RWPE2 (cell line): ENCODE measurements at regions not wholly inside any gene's neighbourhood (a gene's known extent, or its start where the extent isn't known, plus 50 kb on each side); places are given as distances from the start of the nearest gene placed in this dataset.

ENCODE experiments used
- ATAC-seq: fragments of 200-7000 bp; cut with Tn5 transposase; 3 replicates; pipeline ENCODE4 v1.9.1; 2021; ENCODE audit warnings: low read depth
- DNase-seq: peaks from one replicate; pipeline ENCODE4 v3.0.0-alpha.2; 2020; ENCODE audit warnings: low spot score
- H3K27ac ChIP-seq: fragments of 450-650 bp; 2 replicates; pipeline ENCODE4 v1.5.1; 2017; ENCODE audit warnings: mild to moderate bottlenecking; ENCODE audit not compliant: poor library complexity, severe bottlenecking
- H3K27me3 ChIP-seq: fragments of 250-450 bp; sonication (Bioruptor Pico); 2 replicates; pipeline ENCODE4 v1.5.1; 2021; ENCODE audit warnings: mild to moderate bottlenecking, moderate library complexity; ENCODE audit not compliant: insufficient read depth, poor library complexity, severe bottlenecking
- H3K36me3 ChIP-seq: fragments of 250-450 bp; sonication (Bioruptor Pico); 2 replicates; pipeline ENCODE4 v1.5.1; 2020; ENCODE audit warnings: low read depth, mild to moderate bottlenecking, moderate library complexity
- H3K4me1 ChIP-seq: fragments of 250-450 bp; sonication (Bioruptor Pico); 2 replicates; pipeline ENCODE4 v1.5.1; 2021; ENCODE audit warnings: mild to moderate bottlenecking, moderate library complexity; ENCODE audit not compliant: insufficient read depth, poor library complexity, severe bottlenecking
- H3K4me3 ChIP-seq: fragments of 250-450 bp; sonication (Bioruptor Pico); 2 replicates; pipeline ENCODE4 v1.5.1; 2021; ENCODE audit warnings: mild to moderate bottlenecking, moderate library complexity; ENCODE audit not compliant: severe bottlenecking
- H3K9me3 ChIP-seq: fragments of 250-450 bp; sonication (Bioruptor Pico); 2 replicates; pipeline ENCODE4 v1.5.1; 2021; ENCODE audit warnings: mild to moderate bottlenecking, moderate library complexity; ENCODE audit not compliant: severe bottlenecking
- TF ChIP-seq, protein P1 (sequence below): fragments of 450-650 bp; IDR thresholded peaks from one replicate; pipeline ENCODE4 v1.5.1; 2017; ENCODE audit warnings: mild to moderate bottlenecking, moderate library complexity; ENCODE audit not compliant: poor library complexity, severe bottlenecking

DNA sequence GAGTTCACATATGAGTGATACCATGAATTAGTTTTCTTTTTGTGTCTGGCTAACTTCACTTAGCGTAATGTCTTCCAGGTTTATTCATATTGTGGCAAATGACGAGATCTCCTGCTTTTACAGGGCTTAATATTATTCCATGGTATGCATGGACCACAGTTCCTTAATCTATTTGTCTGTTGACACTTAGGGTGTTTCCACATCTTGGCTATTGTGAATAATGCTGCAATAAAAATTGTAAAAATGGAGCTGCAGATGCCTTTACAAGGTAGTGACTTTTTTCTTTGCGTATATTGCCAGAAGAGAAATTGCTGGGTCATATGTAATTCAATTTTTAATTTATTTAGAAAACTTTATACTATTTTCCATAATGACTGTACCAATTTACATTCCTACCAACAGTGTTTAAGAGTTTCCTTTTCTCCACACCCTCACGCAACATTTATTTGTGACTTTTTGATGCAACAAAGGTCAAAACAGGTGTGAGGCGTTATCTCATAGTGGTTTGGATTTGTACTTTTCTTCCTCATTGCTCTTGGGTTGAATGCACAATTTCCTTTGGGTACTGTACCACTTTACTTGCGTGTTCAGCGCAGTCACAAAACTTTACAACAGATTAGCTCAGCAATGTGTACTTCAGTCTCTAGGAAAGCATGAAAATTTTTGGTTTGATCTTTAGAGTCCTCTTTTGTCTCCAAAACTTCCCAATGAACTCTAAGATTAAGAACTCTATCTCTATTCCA, 240.8 kb downstream of the PPARGC1A start:
- TF ChIP-seq, protein P1, sequence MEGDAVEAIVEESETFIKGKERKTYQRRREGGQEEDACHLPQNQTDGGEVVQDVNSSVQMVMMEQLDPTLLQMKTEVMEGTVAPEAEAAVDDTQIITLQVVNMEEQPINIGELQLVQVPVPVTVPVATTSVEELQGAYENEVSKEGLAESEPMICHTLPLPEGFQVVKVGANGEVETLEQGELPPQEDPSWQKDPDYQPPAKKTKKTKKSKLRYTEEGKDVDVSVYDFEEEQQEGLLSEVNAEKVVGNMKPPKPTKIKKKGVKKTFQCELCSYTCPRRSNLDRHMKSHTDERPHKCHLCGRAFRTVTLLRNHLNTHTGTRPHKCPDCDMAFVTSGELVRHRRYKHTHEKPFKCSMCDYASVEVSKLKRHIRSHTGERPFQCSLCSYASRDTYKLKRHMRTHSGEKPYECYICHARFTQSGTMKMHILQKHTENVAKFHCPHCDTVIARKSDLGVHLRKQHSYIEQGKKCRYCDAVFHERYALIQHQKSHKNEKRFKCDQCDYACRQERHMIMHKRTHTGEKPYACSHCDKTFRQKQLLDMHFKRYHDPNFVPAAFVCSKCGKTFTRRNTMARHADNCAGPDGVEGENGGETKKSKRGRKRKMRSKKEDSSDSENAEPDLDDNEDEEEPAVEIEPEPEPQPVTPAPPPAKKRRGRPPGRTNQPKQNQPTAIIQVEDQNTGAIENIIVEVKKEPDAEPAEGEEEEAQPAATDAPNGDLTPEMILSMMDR: no peak
- no peaks in the 10 kb centered on the region for H3K27me3 ChIP-seq
- no peak for DNase-seq
- no peak for ATAC-seq
- H3K4me3 ChIP-seq: no peak overlapping the region
- no peak overlapping the region for H3K27ac ChIP-seq
- no peaks in the 10 kb centered on the region for H3K36me3 ChIP-seq
- no peaks in the 10 kb centered on the region for H3K4me1 ChIP-seq
- no peaks in the 10 kb centered on the region for H3K9me3 ChIP-seq

DNA sequence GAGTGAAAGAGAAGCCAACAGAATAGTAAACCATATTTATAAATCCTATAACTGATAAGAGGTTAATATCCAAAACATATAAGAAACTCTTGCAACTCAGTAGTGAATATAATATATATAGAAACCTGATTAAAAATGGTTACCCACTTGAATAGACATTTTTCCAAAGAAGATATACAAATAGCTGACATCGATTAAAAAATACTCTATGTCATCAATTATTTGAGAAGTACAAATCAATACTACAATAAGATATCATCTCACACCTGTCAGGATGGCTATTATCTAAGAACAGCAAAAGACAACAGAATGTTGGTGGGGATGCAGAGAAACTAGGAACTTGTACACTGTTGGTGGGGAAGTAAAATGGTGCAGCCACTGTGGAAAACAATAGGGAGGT, 254.4 kb downstream of the PPARGC1A start:
- DNase-seq (no peak), ATAC-seq (no peak)
- Histone ChIP-seq H3K4me3 (no peak overlapping the region), H3K9me3 (no peaks in the 10 kb centered on the region), H3K4me1 (no peaks in the 10 kb centered on the region), H3K27ac (no peak overlapping the region), H3K36me3 (no peaks in the 10 kb centered on the region), H3K27me3 (no peaks in the 10 kb centered on the region)
- TF ChIP-seq, protein P1: no peak

DNA sequence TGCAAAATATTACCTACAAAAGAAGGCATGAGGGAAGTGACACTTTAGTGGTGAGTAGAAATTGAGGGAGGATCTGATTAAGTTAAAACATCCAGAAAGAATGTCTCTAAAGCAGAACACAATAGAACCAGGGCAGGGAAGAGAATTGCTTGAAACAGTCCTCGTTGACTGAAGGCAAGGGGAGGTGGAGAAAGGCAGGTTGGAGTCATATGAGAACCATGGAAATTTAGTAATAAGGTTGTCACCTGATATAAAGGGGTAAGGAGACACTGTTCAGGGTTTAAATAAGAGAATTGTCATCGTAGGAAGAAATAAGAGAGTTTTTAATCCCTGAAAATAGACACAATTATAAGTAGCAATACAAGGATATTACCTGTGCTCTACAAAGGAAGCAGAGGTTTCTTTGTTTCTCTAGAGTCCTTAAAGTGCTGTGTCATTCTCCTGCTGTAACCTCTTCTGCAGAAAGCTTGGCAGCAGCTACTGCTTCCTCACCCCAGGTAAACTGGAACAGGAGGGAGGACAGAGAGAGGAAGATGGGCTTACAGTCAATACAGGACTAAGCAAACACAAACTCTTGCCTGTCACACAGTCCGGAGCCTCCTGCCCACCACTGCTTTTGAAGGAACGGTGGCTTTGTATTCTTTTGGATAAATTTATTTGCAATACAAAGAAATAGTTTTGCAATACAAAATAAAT, 258.4 kb downstream of the PPARGC1A start:
- Histone ChIP-seq H3K36me3 (no peaks in the 10 kb centered on the region), H3K4me1 (no peaks in the 10 kb centered on the region), H3K27me3 (no peaks in the 10 kb centered on the region), H3K4me3 (no peak overlapping the region), H3K27ac (no peak overlapping the region), H3K9me3 (no peaks in the 10 kb centered on the region)
- DNase-seq (no peak), ATAC-seq (no peak)
- TF ChIP-seq, protein P1: no peak

DNA sequence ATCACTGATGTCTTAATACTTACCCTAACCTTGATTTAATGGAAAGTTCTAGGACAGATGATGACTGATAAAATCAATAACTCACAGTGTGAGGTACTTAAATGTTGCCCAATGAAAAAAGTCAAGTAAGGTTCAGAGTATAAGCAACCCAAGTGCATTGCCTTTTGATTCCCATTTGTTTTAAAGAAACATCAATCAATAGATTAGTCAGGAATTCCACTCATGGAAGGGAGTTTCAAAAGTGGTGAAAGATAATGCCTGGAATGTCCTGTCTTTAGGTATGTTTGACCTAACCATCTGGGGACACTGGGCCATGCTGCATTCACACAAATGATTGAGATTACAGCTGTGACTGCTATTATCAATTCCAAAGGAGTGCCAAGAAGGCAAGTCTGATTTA, 259.7 kb downstream of the PPARGC1A start:
- DNase-seq: no peak
- H3K27ac ChIP-seq: no peak overlapping the region
- H3K9me3 ChIP-seq: no peaks in the 10 kb centered on the region
- no peaks in the 10 kb centered on the region for H3K36me3 ChIP-seq
- no peak overlapping the region for H3K4me3 ChIP-seq
- no peak for ATAC-seq
- H3K27me3 ChIP-seq: no peaks in the 10 kb centered on the region
- TF ChIP-seq, protein P1: no peak
- H3K4me1 ChIP-seq: no peaks in the 10 kb centered on the region

DNA sequence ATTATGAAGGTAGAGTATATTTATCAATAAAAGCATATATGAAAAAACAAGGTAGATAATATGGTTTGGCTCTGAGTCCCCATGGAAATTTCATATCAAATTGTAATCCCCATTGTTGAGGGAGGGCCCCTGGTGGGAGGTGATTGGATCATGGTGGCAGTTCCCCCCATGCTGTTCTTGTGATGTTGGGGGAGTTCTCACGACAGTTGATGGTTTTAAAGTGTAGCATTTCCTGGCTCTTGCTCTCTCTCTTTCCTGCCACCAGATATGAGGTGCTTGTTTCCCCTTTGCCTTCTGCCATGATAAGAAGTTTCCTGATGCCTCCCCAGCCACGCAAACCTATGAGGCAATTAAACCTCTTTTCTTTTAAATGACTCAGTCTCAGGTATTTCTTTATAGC, 260.4 kb downstream of the PPARGC1A start:
- Histone ChIP-seq H3K4me3 (no peak overlapping the region), H3K27me3 (no peaks in the 10 kb centered on the region), H3K4me1 (no peaks in the 10 kb centered on the region), H3K9me3 (no peaks in the 10 kb centered on the region), H3K36me3 (no peaks in the 10 kb centered on the region), H3K27ac (no peak overlapping the region)
- no peak for ATAC-seq
- DNase-seq: no peak
- TF ChIP-seq, protein P1: no peak
